8988T (cell line): ENCODE measurements at regions not wholly inside any gene's neighbourhood (a gene's known extent, or its start where the extent isn't known, plus 50 kb on each side); places are given as distances from the start of the nearest gene placed in this dataset.

Experiments used
- DNase-seq: peaks from one replicate; pipeline ENCODE4 v3.0.0; 2011

DNA sequence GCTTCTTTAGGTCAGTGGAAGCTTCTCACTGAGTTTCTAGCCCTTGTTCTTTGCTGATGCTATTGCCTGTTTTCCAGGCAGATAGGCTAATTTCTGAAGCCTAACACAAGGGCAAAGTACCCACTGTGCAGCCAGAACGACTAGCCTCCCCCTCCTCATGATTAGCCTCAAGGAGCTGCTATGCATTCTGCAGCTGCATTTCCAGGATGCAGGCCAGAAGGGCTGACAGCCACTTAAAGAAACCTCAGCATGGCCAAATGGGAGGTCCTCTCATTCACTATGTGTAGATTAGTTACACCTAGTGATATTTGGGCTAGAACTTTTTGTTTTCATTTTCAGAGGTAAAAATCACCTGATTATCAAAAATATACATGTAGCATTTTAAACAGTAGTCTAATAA lies 216.0 kb downstream of the RAD51AP2 start:
- DNase-seq = no peak

GRCh38 chr2:17301437-17301836 lies 216.8 kb downstream of the RAD51AP2 start:
- DNase-seq = no peak

DNA sequence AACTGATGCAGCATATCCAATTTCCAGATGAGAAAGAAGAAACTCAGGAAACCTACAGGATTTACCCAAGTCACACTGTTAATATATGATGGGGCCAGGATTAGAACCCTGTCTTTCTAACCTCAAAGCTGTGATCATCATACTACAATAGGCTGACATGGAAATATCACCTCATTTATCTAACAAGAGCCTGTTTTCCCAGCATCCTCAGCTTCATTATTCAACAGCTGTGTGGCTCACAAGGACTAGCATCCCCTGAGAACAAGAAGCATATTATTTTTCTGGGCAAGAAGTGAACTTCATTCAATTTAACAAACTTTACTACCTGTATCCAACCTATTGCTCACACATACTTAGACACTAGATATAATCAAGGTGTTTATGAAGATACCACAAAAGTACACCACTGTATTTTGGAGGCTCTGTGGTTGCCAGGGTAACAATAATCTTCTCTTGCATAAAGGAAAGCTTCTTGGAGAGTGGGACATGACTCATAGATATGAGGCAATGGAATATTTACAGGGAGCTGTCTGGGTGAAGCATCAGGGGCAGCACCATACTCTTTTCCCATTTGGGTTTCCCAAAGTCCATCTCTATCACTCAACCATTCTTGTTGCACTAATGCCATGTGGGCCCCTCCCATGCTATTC lies 218.2 kb downstream of the RAD51AP2 start:
- DNase-seq = no peak

GRCh38 chr2:17298453-17298852 lies 219.8 kb downstream of the RAD51AP2 start:
- no peak for DNase-seq

DNA sequence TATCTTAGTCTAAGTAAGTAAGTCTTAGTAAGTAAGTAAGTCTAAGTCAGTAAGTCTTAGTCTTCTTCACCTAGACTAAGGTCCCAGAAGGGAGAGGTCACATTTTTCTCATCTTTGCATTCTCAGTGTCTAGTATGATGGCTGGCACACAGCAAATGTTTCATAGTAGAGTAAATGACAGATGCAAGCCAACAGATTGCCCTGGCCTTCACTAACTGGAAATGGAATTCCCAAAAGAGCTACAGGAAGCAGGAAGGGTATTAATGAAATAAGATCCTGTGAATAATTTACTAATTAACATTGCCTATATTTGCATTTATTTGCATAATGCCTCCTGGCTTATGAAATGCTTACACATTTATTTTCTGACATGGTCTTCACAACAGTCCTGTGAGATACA lies 221.6 kb downstream of the RAD51AP2 start:
- no peak for DNase-seq

DNA sequence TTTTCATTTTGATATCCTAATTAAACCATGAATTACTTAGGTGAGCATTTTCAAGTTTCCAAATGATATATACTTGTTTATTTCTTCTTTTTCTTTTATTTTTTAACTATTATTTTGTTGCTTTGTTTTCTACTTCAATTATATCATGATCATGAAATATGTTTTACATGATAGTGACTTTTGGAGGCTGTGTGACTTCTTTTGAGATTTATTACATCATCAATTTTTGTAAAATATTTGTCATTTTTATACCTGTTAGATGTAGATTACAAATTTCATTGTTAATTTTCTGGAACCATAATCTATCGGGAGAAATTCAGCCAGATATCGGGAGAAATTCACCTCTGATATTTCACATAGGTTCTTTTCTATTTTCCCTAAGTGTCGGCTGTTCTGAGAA lies 228.6 kb downstream of the RAD51AP2 start:
- no peak for DNase-seq

GRCh38 chr2:17287183-17287582 lies 231.1 kb downstream of the RAD51AP2 start:
- DNase-seq = no peak

- no peak for DNase-seq
Observed at GRCh38 chr2:17282826-17283225, 235.4 kb downstream of the RAD51AP2 start.

GRCh38 chr2:17282245-17282644 lies 236.0 kb downstream of the RAD51AP2 start:
- DNase-seq = no peak

- no peak for DNase-seq
Observed at GRCh38 chr2:17276220-17276619, 242.0 kb downstream of the RAD51AP2 start.

DNA sequence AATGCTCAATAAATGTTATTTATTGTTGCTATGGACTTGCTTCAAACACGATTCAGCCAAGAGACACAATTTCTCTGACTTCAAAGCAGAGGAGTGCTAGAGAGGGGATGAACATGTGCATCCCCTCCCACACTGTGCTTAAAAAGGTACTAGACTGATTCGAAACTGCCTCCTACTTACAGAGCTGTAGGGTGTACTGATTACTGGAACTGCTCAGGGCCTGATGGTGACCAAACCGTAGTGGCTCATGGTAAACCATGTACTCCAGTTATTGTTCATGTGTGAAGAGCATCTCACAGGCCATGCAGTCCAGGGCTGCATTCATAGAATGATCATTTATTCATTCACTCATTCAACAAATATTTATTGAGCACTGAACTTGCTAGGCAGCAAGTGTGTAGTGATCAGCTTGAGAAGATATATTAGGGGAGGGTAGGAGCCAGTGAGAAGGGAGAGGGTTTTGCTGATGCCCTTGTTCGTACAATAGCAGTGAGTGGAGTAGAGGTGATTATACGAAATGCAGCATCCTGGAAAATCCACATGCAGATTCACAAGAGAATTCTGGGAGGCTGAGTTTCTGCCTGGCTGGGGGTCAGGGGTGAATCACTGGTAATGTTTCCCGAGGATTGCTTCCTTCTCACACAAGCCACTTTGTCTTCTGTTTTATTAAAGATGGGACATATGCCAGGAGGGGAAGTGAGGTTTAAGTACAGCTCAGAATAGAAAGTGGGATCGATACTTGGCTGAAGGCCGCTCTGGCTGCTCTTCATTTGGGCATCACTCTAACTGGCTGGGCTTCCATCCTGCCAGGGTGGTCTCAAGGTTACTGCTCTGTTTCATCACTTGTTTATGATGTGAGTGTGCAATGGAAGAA lies 245.4 kb downstream of the RAD51AP2 start:
- no peak for DNase-seq

DNA sequence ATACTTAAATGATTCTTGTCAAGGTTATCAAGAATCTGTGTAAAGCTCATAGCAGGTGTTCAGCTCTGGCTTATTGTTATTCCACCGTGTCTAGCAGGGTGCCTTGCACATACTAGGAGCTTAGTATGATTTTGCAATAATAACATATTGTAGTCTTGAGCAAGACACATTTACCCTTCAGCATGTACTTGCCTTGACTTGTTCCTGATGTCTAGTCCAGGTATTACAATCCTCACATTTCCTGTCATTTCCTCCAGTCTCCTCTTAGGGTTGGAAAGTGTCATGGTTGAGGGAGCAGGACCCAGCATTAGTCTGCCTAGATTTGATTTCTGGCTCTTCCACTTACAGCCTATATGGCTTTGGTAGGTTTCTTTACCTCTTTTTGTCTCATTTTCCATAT lies 246.1 kb downstream of the RAD51AP2 start:
- DNase-seq = no peak

GRCh38 chr2:17271416-17271815 lies 246.8 kb downstream of the RAD51AP2 start:
- DNase-seq = no peak

- no peak for DNase-seq
Observed at GRCh38 chr2:17270894-17271293, 247.3 kb downstream of the RAD51AP2 start.

GRCh38 chr2:17263570-17263968 lies 254.7 kb downstream of the RAD51AP2 start:
- DNase-seq = no peak

- no peak for DNase-seq
Observed at GRCh38 chr2:17262854-17263569, 255.2 kb downstream of the RAD51AP2 start.

DNA sequence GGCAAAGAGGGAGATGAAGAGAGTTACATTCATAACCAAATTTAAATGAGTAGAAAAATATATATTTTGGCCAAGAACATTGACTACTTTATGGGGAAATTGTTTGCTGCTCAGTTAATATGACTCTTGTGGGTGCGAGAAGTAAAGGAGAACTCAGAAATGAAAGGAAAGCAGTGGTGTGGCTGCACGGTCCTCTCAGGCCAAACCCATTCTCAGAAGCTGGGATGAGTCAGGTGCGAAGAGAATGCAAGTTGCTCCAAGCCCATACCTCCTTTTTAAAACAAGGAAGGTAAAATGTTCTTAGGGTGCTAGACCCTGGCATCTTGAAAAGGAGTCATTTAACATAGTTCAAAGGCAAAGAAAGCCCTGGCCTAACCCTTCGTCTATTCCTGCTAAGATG lies 258.6 kb downstream of the RAD51AP2 start:
- no peak for DNase-seq

- DNase-seq = no peak
Observed at GRCh38 chr2:17258861-17259260, 259.4 kb downstream of the RAD51AP2 start.

DNA sequence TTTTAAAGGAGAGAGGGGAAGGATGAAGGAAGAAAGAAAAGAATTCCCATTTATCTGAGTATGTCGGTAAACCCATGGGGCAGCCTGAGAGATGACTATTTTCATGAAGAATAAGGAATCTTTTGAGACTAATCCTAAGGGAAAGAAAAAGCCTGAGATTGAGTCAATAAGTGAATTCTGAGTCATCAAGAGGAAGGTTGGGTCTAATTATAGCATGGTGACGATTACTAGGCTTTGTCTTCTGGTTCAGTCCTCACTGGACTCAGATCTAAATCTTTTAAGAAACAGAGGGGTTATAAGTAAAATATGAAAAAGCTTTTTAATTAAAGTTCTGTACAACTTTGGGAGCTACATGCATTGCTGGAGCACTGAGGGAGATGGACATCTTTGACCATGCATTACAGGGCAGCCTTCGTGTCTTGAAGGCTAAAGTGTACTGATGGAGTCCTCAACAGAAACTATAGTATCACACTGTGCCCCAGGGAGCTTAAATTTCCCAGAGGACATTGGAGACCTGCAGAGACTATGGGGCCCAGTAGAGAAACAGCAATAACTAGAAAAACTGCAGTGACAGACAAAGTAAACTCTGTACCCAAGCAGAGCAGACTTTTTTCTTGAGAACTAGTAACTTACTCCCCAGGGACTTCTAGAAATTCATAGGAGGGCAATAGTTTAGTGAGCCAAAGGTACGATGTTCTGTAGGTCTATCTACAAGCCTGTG lies 260.9 kb downstream of the RAD51AP2 start:
- no peak for DNase-seq

GRCh38 chr2:17255071-17255470 lies 263.2 kb downstream of the RAD51AP2 start:
- DNase-seq = no peak

GRCh38 chr2:17254421-17254820 lies 263.8 kb downstream of the RAD51AP2 start:
- DNase-seq = no peak

DNA sequence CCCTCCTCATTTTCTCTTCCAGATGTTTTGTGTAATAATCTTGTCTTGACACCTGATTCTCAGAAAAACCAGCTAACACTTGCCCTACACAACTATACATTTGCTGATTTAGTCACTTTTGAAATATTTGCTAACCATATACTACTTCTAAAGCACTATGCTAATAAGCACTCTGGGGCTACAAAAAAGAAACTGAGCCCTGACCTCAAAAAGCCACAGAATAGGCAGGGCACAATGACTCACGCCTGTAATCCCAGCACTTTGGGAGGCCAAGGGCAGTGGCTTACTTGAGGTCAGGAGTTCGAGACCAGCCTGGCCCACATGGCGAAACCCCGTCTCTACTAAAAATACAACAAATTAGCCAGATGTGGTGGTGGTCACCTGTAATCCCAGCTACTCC lies 266.0 kb downstream of the RAD51AP2 start:
- no peak for DNase-seq

DNA sequence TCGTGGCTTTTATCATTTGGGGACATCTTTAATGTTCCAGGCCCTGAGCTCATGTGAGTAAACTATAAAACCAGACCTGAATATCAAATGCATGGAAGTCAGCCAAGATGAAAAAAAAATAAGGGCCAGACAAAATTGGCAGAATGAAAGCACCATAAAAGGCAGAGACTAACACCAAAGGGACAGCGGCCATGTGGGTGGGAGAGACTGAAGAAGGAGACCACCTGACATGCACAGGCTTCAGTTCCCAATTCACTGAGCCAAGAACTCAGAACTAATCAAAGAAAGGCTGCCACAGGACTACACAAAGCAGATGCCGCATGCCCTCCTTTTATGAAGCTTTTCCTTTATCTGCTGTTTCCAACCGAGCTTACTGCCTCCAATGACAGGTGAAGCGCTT lies 267.1 kb downstream of the RAD51AP2 start:
- no peak for DNase-seq
